WTC11 (cell line): ENCODE measurements at regions not wholly inside any gene's neighbourhood (a gene's known extent, or its start where the extent isn't known, plus 50 kb on each side); places are given as distances from the start of the nearest gene placed in this dataset.

ENCODE experiments used
- ATAC-seq: fragments of 200-7000 bp; cut with Tn5 transposase; 2 replicates; pipeline ENCODE4 v1.10.0; 2021; ENCODE audit warnings: mild to moderate bottlenecking, moderate library complexity
- CTCF ChIA-PET: fragments of 300-600 bp; sonication (Branson Sonifier 250); formaldehyde crosslinking; loops from one replicate; lab custom pipeline; 2021; ENCODE audit warnings: antibody characterized with exemption; lab: Charles Lee
- POLR2A ChIA-PET: fragments of 350-600 bp; sonication (Branson Sonifier 250); formaldehyde crosslinking; loops from one replicate; lab custom pipeline; 2021; ENCODE audit warnings: antibody characterized with exemption; lab: Charles Lee
- DNase-seq: peaks from one replicate; pipeline ENCODE4 v3.0.0; 2021; ENCODE audit warnings: low spot score
- H3K27ac Mint-ChIP-seq: 2 replicates; pipeline ENCODE4 v1.8.0; 2021; ENCODE audit warnings: mixed read lengths
- H3K27me3 Mint-ChIP-seq: 2 replicates; pipeline ENCODE4 v1.8.0; 2021; ENCODE audit warnings: low read depth, mild to moderate bottlenecking, moderate library complexity, mixed read lengths
- H3K36me3 Mint-ChIP-seq: 2 replicates; pipeline ENCODE4 v1.8.0; 2021; ENCODE audit warnings: mixed read lengths
- H3K4me1 Mint-ChIP-seq: 2 replicates; pipeline ENCODE4 v1.8.0; 2022; ENCODE audit warnings: mixed read lengths
- H3K4me3 Mint-ChIP-seq: 2 replicates; pipeline ENCODE4 v1.8.0; 2021; ENCODE audit warnings: mild to moderate bottlenecking, moderate library complexity, mixed read lengths
- H3K9me3 Mint-ChIP-seq: 2 replicates; pipeline ENCODE4 v1.8.0; 2021; ENCODE audit warnings: mixed read lengths
- AFF4 ChIP-seq: sonication (generic); formaldehyde crosslinking; IDR thresholded peaks from 2 replicates; pipeline ENCODE4 v1.8.1; 2023; ENCODE audit warnings: mild to moderate bottlenecking, missing genetic modification reagents, borderline replicate concordance
- CREB1 ChIP-seq: sonication (generic); formaldehyde crosslinking; IDR thresholded peaks from 2 replicates; pipeline ENCODE4 v1.8.0; 2023; ENCODE audit warnings: mild to moderate bottlenecking, missing genetic modification reagents
- MYBL2 ChIP-seq: sonication (generic); formaldehyde crosslinking; IDR thresholded peaks from 2 replicates; pipeline ENCODE4 v1.8.1; 2023; ENCODE audit warnings: mild to moderate bottlenecking, moderate library complexity, missing genetic modification reagents
- NFATC4 ChIP-seq: fragments of 250-450 bp; sonication (Bioruptor Pico); IDR thresholded peaks from 2 replicates; pipeline ENCODE4 v1.9.0; 2021; ENCODE audit warnings: mild to moderate bottlenecking
- NR1H2 ChIP-seq: sonication (generic); formaldehyde crosslinking; IDR thresholded peaks from 2 replicates; pipeline ENCODE4 v1.9.0; 2021; ENCODE audit warnings: mild to moderate bottlenecking, moderate library complexity, missing genetic modification reagents
- NR3C1 ChIP-seq: sonication (generic); formaldehyde crosslinking; conservative IDR thresholded peaks from 2 replicates; pipeline ENCODE4 v1.8.1; 2023; ENCODE audit warnings: low read depth, mild to moderate bottlenecking, missing genetic modification reagents
- OVOL2 ChIP-seq: fragments of 250-450 bp; sonication (Bioruptor Pico); IDR thresholded peaks from 2 replicates; pipeline ENCODE4 v1.9.0; 2021; ENCODE audit warnings: mild to moderate bottlenecking, borderline replicate concordance
- SMAD4 ChIP-seq: sonication (generic); formaldehyde crosslinking; IDR thresholded peaks from 2 replicates; pipeline ENCODE4 v1.8.0; 2022; ENCODE audit warnings: mild to moderate bottlenecking, missing genetic modification reagents
- TCF7 ChIP-seq: sonication (generic); formaldehyde crosslinking; IDR thresholded peaks from 2 replicates; pipeline ENCODE4 v1.8.0; 2022; ENCODE audit warnings: mild to moderate bottlenecking, low read depth, missing genetic modification reagents, moderate library complexity
- TEAD4 ChIP-seq: sonication (generic); formaldehyde crosslinking; IDR thresholded peaks from 2 replicates; pipeline ENCODE4 v1.8.0; 2022; ENCODE audit warnings: mild to moderate bottlenecking, missing genetic modification reagents
- ZNF396 ChIP-seq: fragments of 250-450 bp; sonication (Bioruptor Pico); IDR thresholded peaks from 2 replicates; pipeline ENCODE4 v1.8.0; 2021; ENCODE audit warnings: mild to moderate bottlenecking, moderate library complexity, borderline replicate concordance
- ZNF423 ChIP-seq: fragments of 250-450 bp; sonication (Bioruptor Pico); IDR thresholded peaks from 2 replicates; pipeline ENCODE4 v2.1.2; 2022; ENCODE audit warnings: mild to moderate bottlenecking, moderate library complexity
- ZNF671 ChIP-seq: fragments of 250-450 bp; sonication (Bioruptor Pico); IDR thresholded peaks from 2 replicates; pipeline ENCODE4 v1.8.0; 2021; ENCODE audit warnings: mild to moderate bottlenecking
- TF ChIP-seq, protein P1 (sequence below): sonication (generic); formaldehyde crosslinking; IDR thresholded peaks from 2 replicates; pipeline ENCODE4 v1.8.0; 2023; ENCODE audit warnings: missing genetic modification reagents
- TF ChIP-seq, protein P2 (sequence below): sonication (generic); formaldehyde crosslinking; IDR thresholded peaks from 2 replicates; pipeline ENCODE4 v1.8.0; 2022; ENCODE audit warnings: mild to moderate bottlenecking, missing genetic modification reagents
- TF ChIP-seq, protein P3 (sequence below): sonication (generic); formaldehyde crosslinking; IDR thresholded peaks from 2 replicates; pipeline ENCODE4 v1.8.0; 2022; ENCODE audit warnings: mild to moderate bottlenecking, missing genetic modification reagents
- TF ChIP-seq, protein P4 (sequence below): fragments of 250-450 bp; sonication (Bioruptor Pico); IDR thresholded peaks from 2 replicates; pipeline ENCODE4 v1.9.0; 2021; ENCODE audit warnings: mild to moderate bottlenecking
- TF ChIP-seq, protein P5 (sequence below): sonication (generic); formaldehyde crosslinking; IDR thresholded peaks from 2 replicates; pipeline ENCODE4 v1.8.1; 2023; ENCODE audit warnings: mild to moderate bottlenecking, moderate library complexity, missing genetic modification reagents
- TF ChIP-seq, protein P6 (sequence below): fragments of 200-600 bp; IDR thresholded peaks from 2 replicates; pipeline ENCODE4 v1.8.0; 2022; ENCODE audit warnings: antibody characterized with exemption

GRCh38 chr2:168403736-168404135, 52.3 kb upstream of the CERS6 start:
- peaks cover 4% of the 10 kb centered on the region; the same call in 1 of the 2 replicates for H3K27me3 Mint-ChIP-seq
- no peak overlapping the region for H3K27ac Mint-ChIP-seq
- no peaks in the 10 kb centered on the region for H3K4me1 Mint-ChIP-seq
- no peak for ATAC-seq
- no peak for TF ChIP-seq TEAD4 (CRISPR knock-in tag)
- TF ChIP-seq, protein P1, sequence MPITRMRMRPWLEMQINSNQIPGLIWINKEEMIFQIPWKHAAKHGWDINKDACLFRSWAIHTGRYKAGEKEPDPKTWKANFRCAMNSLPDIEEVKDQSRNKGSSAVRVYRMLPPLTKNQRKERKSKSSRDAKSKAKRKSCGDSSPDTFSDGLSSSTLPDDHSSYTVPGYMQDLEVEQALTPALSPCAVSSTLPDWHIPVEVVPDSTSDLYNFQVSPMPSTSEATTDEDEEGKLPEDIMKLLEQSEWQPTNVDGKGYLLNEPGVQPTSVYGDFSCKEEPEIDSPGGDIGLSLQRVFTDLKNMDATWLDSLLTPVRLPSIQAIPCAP (CRISPR knock-in tag), result no peak
- TF ChIP-seq, protein P2, sequence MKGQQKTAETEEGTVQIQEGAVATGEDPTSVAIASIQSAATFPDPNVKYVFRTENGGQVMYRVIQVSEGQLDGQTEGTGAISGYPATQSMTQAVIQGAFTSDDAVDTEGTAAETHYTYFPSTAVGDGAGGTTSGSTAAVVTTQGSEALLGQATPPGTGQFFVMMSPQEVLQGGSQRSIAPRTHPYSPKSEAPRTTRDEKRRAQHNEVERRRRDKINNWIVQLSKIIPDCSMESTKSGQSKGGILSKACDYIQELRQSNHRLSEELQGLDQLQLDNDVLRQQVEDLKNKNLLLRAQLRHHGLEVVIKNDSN (CRISPR knock-in tag), result no peak
- TF ChIP-seq, all 79 proteins: peak for 0
- peaks cover 25% of the 10 kb centered on the region for H3K9me3 Mint-ChIP-seq
- CTCF ChIA-PET, result no interaction called here
- H3K36me3 Mint-ChIP-seq, result peaks cover 5% of the 10 kb centered on the region; the same call in 1 of the 2 replicates
- POLR2A ChIA-PET, result no interaction called here
- no peak overlapping the region for H3K4me3 Mint-ChIP-seq
- no peak for DNase-seq

GRCh38 chr2:168404764-168405163, 51.3 kb upstream of the CERS6 start:
- Mint-ChIP-seq H3K4me3 (no peak overlapping the region), H3K27ac (no peak overlapping the region), H3K36me3 (peaks cover 5% of the 10 kb centered on the region; the same call in 1 of the 2 replicates), H3K9me3 (peaks cover 25% of the 10 kb centered on the region), H3K27me3 (peaks cover 4% of the 10 kb centered on the region; the same call in 1 of the 2 replicates), H3K4me1 (no peaks in the 10 kb centered on the region)
- no peak for ATAC-seq
- no peak for DNase-seq
- CTCF ChIA-PET, result no interaction called here
- TF ChIP-seq, protein P3, sequence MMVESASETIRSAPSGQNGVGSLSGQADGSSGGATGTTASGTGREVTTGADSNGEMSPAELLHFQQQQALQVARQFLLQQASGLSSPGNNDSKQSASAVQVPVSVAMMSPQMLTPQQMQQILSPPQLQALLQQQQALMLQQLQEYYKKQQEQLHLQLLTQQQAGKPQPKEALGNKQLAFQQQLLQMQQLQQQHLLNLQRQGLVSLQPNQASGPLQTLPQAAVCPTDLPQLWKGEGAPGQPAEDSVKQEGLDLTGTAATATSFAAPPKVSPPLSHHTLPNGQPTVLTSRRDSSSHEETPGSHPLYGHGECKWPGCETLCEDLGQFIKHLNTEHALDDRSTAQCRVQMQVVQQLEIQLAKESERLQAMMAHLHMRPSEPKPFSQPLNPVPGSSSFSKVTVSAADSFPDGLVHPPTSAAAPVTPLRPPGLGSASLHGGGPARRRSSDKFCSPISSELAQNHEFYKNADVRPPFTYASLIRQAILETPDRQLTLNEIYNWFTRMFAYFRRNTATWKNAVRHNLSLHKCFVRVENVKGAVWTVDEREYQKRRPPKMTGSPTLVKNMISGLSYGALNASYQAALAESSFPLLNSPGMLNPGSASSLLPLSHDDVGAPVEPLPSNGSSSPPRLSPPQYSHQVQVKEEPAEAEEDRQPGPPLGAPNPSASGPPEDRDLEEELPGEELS (CRISPR knock-in tag), result no peak
- no peak for TF ChIP-seq ZNF396 (CRISPR knock-in tag)
- TF ChIP-seq NR3C1 (CRISPR knock-in tag), result no peak
- TF ChIP-seq ZNF671 (CRISPR knock-in tag), result no peak
- TF ChIP-seq, protein P4, sequence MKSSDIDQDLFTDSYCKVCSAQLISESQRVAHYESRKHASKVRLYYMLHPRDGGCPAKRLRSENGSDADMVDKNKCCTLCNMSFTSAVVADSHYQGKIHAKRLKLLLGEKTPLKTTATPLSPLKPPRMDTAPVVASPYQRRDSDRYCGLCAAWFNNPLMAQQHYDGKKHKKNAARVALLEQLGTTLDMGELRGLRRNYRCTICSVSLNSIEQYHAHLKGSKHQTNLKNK (CRISPR knock-in tag), result no peak
- TF ChIP-seq SMAD4, result no peak
- no peak for TF ChIP-seq MYBL2 (CRISPR knock-in tag)
- TF ChIP-seq, protein P1 (CRISPR knock-in tag), result no peak
- TF ChIP-seq, protein P5, sequence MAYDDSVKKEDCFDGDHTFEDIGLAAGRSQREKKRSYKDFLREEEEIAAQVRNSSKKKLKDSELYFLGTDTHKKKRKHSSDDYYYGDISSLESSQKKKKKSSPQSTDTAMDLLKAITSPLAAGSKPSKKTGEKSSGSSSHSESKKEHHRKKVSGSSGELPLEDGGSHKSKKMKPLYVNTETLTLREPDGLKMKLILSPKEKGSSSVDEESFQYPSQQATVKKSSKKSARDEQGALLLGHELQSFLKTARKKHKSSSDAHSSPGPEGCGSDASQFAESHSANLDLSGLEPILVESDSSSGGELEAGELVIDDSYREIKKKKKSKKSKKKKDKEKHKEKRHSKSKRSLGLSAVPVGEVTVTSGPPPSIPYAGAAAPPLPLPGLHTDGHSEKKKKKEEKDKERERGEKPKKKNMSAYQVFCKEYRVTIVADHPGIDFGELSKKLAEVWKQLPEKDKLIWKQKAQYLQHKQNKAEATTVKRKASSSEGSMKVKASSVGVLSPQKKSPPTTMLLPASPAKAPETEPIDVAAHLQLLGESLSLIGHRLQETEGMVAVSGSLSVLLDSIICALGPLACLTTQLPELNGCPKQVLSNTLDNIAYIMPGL (CRISPR knock-in tag), result no peak
- no peak for TF ChIP-seq NFATC4
- TF ChIP-seq NR1H2, result no peak
- TF ChIP-seq AFF4 (CRISPR knock-in tag), result no peak
- TF ChIP-seq, protein P6, sequence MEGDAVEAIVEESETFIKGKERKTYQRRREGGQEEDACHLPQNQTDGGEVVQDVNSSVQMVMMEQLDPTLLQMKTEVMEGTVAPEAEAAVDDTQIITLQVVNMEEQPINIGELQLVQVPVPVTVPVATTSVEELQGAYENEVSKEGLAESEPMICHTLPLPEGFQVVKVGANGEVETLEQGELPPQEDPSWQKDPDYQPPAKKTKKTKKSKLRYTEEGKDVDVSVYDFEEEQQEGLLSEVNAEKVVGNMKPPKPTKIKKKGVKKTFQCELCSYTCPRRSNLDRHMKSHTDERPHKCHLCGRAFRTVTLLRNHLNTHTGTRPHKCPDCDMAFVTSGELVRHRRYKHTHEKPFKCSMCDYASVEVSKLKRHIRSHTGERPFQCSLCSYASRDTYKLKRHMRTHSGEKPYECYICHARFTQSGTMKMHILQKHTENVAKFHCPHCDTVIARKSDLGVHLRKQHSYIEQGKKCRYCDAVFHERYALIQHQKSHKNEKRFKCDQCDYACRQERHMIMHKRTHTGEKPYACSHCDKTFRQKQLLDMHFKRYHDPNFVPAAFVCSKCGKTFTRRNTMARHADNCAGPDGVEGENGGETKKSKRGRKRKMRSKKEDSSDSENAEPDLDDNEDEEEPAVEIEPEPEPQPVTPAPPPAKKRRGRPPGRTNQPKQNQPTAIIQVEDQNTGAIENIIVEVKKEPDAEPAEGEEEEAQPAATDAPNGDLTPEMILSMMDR, result no peak
- no peak for TF ChIP-seq CREB1 (CRISPR knock-in tag)
- no peak for TF ChIP-seq ZNF423 (CRISPR knock-in tag)
- TF ChIP-seq OVOL2 (CRISPR knock-in tag), result no peak
- no peak for TF ChIP-seq TCF7
- POLR2A ChIA-PET, result no interaction called here
